ENCODE measurements at regions not wholly inside any gene's neighbourhood (a gene's known extent, or its start where the extent isn't known, plus 50 kb on each side); places are given as distances from the start of the nearest gene placed in this dataset.
A peak's percentile ranks its signal among the peaks of the same experiment; 100 is the strongest.

DNA sequence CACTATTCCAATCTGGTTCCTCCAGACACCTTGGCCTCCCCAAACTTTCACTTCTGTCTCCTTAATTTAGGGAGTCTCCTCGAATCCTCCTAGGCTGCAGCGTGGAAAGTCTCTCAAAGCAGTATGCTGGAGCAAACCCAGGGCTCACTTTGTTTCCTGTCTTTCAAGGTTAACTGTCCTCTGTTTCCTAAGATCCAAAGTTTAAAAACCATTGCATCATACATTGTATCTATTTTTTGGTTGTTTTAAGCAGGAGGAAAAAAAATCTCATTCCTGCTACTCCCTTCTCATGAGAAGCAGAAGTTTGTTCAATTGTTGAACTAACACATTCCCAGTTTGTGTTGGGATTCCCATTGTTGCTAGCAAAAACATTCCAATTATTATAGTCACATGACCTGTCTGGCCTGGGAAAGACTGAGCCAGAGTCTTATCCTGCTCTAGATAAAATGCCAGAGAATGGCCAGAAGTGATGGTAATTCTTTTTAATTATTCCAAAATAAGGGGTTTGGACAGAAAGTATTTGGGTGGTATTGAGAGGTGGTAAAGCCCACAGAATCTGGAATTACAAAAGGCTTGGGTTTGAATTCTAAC lies 67.3 kb downstream of the HSPB8 start:
- DNase-seq, result no peak

DNA sequence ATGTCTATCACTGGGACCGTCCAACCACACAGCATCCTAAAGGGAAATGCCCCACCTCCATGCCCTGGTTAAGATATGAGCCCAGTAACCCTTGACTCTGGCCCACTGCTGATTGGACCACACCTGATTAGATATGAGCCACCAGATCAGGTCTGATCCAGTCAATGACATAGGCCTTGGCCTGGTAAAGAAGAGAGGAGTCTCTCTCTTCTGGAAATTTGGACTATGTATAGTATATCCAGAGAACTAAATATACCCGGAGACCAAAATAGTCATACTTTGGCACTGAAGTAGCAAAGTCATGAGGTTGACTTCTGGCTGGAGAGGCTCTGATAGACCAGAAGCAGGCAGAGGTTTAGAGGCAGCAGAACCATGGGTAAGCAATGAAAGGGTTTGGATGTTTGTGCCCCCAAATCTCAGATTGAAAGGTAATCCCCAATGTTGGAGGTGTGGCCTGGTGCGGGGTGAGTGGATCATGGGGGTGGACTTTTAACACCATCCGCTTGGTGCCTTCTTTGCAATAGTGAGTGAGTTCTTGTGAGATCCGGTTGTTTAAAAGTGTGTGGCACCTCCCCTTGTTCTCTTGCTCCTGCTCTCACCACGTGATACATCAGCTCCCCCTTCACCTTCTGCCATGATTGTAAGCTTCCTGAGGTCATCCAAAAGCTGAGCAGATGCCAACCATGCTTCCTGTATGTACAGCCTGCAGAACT lies 68.4 kb downstream of the HSPB8 start:
- DNase-seq, result no peak

DNA sequence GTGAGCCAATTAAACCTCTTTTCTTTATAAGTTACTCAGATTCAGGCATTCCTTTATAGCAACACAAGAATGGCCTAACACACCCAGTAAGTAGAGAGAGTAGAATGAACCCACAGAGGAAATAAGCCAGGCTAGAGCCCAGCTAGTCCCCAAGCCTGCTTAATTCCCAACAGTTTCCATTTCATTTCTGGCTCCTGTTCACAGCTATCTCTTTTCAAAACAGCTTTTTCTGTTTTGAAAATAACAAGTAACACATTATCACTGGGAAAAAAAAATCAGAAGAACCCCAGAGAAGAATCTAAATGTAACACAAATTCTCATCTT lies 69.0 kb downstream of the HSPB8 start:
- no peak for DNase-seq

DNA sequence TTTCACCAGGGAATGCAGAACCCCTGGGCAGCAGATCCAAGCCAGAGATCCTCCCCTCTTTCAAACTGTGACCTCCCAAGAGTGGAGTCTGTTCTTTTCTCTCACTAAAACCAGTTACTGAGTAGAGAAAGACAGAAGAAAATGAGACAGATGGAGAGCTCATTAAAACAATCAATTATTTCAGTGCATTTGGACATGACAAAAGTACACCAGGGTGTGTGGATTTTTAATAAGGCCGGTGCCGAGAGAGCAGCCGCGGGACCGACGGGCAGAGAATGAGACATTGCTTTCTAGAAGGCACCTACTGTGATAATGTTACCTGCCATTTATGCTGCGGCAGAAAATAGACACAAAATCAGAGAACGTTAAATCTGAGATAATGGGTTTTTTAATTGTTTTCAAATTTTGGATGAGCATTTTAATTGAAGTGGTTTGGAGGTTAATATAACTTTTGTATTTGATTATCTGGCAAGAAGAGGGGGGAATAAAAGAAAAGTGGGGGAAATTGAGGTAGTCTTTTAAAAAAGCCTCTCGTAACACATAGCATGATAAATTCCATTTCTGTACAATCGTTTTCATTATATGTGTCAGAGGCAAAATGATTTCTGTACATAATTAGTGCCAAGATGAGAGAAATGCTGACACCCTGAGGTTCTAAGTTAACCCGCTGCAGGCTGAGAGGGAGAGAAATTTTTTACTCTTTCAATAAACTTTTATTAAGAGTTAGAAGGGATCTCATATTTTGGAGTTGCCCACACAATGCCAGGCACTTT lies 70.8 kb downstream of the HSPB8 start:
- DNase-seq, result no peak

DNA sequence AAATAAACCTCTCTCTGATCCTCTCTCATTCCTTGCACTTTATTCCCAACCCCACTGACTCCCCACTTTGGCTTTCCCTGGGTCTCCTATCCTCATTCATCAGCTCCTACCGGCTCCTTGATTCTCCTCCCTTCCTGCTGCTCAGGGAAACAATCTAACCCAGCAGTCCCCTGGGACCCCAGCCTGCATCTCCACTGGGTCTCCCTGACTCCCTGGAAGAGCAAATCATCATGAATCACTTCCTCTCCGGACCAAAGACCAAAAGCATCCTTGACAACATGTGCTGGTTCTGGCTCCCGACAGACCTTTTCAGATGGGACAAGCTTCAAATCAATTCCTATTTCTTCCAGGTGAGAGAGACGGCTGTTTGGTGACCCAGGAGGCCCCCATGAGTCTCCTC lies 76.6 kb downstream of the HSPB8 start:
- no peak for DNase-seq

DNA sequence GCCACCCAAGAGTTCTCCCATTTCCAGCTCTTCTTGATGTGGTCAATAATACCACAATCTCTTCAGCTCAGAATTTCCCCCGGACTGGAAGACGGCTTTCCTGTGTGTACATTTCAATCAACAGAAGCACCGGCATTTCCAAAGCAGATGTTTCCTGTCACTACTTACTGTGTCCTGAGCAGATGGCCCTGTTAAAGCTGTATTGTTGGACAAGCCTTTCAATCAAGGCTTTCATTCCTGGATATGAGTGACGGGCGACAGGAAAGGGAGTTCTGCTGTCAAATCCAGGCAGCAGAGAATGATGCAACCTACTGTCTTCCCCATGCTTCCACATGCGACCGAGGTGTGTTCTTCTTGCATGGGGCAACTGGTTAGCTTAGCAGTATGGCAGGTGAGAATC lies 76.4 kb upstream of the CCDC60 start:
- no peak for DNase-seq

DNA sequence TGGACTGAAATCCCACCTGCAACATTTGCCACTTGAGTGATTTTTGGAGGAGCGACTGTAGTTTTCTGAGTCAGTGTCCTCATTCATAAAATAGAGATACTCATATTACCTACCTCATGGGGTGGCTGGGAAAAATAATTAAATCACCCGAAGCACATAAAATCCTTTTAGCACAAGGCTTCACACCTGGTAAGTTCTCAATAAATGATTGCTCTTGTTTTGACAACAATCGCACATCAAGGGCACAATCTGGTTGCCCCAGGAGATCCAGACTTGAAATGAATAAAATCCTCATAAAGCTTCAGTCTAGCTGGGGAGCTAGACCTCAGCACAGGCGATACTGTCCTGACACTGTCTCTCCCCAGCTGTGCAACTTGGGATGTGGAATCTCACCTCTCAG lies 76.0 kb upstream of the CCDC60 start:
- DNase-seq, result peak; percentile 47

DNA sequence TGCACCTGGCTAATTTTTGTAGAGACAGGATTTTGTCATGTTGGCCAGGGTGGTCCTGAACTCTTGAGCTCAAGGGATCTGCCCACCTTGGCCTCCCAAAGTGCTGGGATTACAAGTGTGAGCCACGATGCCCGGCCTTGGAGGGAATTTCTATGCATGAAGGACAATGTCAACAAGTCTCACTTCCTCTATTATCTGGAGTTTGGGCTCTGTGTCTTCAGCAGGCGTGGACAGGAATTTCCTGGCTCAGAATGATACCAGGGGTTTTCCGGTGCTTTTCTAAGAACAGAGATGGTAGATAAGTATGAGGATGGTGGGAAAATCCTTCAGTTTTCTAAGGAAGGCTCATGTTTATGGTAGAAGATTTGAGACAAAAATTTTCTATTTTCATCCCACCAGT lies 75.0 kb upstream of the CCDC60 start:
- DNase-seq, result no peak

DNA sequence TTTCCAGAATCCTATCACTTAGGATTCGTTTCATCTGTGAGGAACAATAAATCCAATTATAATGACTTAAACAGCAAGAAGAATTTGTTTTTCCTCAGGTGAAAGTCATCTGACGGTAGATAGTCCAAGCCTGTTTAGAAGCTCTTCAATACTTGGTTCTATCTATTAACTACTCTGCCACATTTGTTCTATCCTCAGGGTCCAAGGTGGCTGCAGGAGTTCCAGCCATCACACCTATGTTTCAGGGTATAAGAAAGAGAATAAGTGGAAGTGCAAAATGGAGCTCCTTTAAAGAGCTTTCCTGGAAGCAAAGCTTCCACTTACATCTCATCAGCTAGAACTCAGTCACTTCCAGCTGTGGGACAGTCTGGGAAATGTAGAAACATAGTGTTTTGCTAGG lies 72.1 kb upstream of the CCDC60 start:
- no peak for DNase-seq

DNA sequence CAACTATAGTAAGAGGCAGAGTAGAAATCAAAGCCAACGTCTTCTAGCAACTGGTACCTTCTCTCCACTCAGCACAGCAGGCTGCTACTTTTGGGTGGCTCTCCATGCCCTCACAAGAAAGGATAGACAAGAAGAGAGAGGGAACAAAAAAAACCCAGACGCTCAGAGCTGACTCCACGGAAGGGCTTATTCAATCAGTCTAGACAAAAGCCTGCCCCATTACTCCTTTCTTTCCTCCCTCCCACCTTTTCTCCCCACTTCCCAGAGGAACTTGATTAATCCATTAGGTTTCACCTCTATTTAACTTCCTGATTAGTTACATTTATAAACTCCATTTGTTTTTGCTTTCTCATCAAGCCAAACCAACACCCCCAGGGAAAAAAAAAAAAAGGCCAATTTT lies 71.1 kb upstream of the CCDC60 start:
- no peak for DNase-seq

DNA sequence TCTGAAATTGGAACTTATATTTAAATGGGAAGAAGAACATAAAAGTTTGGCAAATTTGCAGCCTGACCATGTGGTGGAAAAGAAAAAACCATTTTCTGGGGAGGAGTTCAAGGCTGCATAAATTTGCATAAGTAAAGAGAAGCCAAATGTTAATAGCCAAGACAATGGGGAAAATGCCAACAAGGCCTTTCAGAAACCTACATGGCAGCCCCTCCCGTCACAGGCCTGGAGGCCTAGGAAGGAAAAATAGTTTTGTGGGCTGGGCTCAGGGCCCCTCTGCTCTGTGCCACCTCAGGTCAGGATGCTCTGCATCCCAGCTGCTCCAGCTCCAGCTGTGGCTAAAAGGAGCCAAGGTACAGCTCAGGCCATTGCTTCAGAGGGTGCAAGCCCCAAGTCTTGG lies 67.6 kb upstream of the CCDC60 start:
- no peak for DNase-seq

DNA sequence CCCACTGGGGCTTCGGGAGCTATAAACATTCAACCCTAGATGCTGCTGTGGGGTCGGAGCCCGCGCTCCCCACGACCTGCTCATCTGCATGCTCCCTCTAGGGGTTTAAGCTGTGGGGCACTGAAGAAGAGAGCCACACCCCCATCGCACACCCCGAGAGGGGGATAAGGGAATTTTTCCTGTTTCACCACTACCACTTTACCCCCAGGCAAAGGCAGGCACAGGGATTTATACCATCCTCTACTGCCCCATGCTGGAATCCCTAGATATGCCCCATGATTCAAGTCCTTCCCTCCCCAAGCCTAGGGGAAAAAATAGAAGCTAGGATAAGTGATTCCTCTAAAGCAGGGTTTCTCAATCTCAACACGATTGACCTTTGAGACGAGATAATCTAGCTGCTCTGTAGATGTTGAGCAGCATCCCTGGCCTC lies 59.9 kb upstream of the CCDC60 start:
- no peak for DNase-seq

DNA sequence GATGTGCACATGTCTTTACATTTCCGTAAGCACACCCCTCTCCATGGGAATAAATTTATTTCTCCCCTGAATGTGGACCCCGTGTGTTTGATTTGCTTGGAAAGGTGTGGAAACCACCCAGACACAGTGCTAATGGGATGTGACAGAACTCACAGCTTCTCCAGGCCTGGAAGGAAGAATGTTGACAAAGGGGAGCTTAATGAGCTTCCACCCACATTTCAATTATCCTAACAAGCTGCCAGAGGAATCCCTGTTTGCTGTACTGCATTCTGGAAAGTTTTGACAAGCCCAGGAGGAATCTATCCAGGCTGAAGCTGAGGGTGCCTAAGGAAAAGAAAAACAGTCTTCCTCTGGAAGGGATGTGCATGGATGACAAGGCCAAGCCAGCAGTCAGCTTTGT lies 51.2 kb upstream of the CCDC60 start:
- DNase-seq, result no peak

All from DMS79 (cell line).